ENCODE measurements at regions not wholly inside any gene's neighbourhood (a gene's known extent, or its start where the extent isn't known, plus 50 kb on each side); places are given as distances from the start of the nearest gene placed in this dataset.

GRCh38 chr9:16099732-16100536 is 547.1 kb downstream of the CCDC171 start:
- DNase-seq (ENCODE audit: extremely low read depth, low read depth) = no peak
- no peak for TF ChIP-seq CTCF (IDR thresholded peaks at IDR 0.05; ENCODE audit: low read depth, low read length)

GRCh38 chr9:16100537-16101091 is 547.8 kb downstream of the CCDC171 start:
- DNase-seq (ENCODE audit: extremely low read depth, low read depth) = no peak
- TF ChIP-seq CTCF (IDR thresholded peaks at IDR 0.05; ENCODE audit: low read depth, low read length) = no peak

GRCh38 chr9:16102154-16102553 is 549.3 kb downstream of the CCDC171 start:
- no peak for DNase-seq (ENCODE audit: extremely low read depth, low read depth)
- TF ChIP-seq CTCF (IDR thresholded peaks at IDR 0.05; ENCODE audit: low read depth, low read length) = no peak

DNA sequence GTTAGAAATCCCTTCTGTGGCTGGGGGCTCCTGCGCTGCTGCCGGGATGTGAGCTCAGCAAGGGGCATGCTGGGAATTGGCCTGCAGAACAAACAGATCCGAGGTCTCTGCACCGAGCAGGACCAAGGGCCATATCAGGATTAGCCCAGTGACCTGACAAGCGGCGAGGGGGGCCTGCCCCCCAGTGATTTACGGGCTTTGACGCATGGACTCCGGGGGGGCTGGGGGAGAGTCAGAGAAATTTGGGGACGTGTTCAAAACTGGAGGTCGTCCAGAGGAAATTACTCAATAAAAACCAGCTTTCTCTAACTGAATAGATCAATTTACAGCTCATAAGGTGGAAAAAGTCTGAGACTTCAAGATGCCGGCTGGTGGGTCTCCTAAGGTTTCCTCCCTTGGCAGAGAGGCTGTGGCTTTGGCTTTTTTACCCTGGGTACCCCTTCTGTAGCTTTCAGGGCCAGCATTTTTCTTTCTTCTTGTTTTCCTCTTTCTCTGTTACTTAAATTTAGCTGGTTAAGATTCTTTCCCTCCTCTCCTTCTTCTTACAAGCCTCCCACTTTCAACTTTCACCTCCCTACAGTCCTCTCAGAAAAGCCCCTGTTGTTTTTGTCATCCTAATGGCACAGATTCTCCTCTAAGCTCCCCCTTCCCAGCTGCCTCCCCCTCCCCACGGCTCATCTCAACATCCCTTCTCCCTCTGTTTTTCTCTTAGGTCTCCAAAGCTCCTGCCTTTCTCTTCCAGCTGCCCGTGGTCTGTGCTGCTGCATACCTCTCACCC is 551.0 kb downstream of the CCDC171 start:
- TF ChIP-seq CTCF (IDR thresholded peaks at IDR 0.05; ENCODE audit: low read depth, low read length) = no peak

GRCh38 chr9:16105168-16106020 is 552.6 kb downstream of the CCDC171 start:
- TF ChIP-seq CTCF (IDR thresholded peaks at IDR 0.05; ENCODE audit: low read depth, low read length) = no peak
- peak; percentile 49 for DNase-seq (ENCODE audit: extremely low read depth, low read depth)

More for the DNA sequence above, 551.0 kb downstream of the CCDC171 start:
- no peak for DNase-seq (ENCODE audit: extremely low read depth, low read depth)

GRCh38 chr9:16106021-16106571 is 553.3 kb downstream of the CCDC171 start:
- no peak for TF ChIP-seq CTCF (IDR thresholded peaks at IDR 0.05; ENCODE audit: low read depth, low read length)
- no peak for DNase-seq (ENCODE audit: extremely low read depth, low read depth)
